ENCODE measurements at regions not wholly inside any gene's neighbourhood (a gene's known extent, or its start where the extent isn't known, plus 50 kb on each side); places are given as distances from the start of the nearest gene placed in this dataset.
"Not testable (repeated sequence)": the region's sequence is repeated elsewhere in the genome, so short reads cannot be mapped to it uniquely, and the experiment has no call there.

- no peak for DNase-seq (ENCODE audit: low read depth, low spot score)
- no peak overlapping the region for H3K4me3 ChIP-seq (ENCODE audit: low read length)
Measured at GRCh38 chr2:239824866-239825704, 200.1 kb downstream of the NDUFA10 start.

DNA sequence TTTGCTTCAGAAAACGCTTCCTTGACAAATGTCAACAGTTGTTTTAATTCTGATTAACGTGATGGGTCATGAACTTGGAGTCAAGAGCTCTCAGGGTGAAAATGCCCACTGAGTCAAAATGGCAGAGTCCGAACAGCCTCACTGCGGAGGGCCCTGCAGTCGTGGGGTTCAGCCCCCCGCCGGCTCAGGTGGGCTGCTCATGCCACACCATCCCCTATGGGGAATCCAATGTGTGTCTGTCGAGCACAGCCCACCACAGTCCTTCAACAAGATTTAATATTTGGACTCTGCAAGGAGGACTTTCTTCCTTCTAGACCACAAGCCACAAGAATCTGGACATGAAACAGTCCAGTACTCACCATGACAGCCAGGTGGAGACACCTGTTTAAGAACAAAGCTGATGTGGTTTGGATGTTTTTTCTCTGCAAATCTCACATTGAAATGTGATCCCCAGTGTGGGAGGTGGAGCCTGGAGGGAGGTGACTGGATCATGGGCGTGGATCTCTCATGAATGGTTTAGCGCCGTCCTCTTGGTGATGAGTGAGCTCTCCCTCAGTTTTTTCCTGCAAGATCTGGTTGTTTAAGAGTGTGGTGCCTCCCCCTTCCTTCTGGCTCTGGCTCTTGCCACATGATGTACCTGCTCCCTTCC, 201.0 kb downstream of the NDUFA10 start:
- peak; percentile 58 for DNase-seq (ENCODE audit: low read depth, low spot score)
- no peak overlapping the region for H3K4me3 ChIP-seq (ENCODE audit: low read length)

DNA sequence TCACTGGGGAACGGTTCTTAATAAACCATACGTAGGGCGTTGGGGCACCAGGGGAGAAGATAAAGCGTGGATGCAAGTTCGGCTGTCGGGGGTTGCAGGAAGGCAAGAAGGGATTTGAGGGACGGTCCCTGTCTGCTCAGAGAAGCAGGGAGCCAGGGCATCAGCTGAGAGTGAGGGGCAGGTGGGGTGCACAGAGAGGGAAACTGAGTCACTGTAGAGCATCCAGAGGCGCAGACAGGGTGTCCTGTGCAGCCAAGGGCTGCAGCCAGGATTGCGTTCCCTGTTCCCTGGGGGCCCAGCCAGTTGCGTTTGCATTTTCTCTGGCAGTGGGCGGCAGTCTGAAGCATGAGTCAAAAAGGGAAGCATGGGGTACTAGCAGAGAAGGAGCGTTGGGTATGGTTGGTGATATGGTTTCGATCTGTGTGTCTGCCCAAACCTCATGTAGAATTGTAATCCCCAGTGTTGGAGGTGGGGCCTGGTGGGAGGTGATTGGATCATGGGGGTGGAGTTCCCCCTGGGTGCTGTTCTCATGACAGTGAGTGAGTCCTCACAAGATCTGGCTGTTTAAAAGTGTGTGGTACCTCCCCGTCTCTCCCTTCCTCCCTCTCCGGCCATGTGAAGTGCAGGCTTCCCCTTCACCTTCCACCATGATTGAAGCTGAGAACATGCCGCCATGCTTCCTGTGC, 202.9 kb downstream of the NDUFA10 start:
- no peak overlapping the region for H3K4me3 ChIP-seq (ENCODE audit: low read length)
- no peak for DNase-seq (ENCODE audit: low read depth, low spot score)

DNA sequence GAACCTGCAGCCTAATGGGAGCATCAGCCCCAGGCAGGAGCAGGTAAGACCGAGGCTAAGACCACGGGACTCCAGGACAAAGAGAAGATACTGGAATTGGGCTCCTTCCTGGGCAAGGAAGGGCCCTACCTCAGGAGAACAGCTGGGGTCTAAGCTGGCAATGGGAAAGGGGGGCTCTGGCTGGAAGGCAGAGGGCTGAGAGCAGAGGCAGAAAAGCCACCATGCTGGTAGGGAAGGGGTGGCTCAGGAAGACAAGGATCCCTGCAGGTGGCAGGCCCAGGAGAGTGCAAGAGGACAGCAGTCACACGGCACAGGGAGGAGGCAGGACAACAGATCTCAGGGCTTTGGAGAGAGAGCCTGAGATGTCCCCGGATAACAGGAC, 203.5 kb downstream of the NDUFA10 start:
- no peak for DNase-seq (ENCODE audit: low read depth, low spot score)
- H3K4me3 ChIP-seq (ENCODE audit: low read length) = no peak overlapping the region

DNA sequence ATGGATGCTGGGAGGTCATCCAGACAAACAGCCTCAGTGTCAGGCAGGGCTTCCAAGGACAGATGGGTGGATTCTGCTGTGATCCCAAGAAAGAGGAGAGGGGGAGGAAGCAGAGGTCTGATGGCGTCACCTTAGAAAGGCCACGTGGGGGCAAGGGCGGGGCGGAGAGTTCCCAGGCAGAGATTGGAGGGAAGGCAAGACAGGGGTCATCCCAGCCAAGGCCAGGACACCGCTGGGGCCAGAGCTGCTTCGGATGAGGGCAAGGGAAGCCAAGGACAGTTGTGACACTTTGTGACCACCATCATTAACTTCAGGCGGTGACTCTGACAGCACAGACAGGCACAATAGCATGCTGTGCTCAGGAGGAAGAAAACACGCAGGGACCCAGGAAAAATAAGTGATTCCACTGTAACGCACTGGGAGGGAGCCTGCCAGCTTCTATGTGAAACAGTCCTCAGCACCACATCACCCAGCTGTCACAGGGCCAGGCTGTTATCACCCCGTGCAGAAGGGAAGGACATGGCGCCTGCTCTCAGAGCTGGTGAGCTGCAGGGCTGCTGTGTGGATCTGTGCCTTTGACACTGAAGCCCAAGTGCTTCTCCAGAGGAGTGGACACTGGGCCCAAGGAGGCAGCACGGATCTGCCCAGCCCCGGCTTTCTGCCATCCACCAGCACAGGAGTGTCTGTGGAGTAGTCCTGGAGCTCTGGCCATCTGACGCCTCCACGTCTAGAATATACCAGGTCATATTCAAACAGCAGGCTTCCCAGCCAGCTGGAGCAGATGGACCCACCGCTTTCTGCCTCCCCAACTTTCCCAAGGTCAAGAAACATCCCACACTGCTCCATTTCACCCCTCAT, 204.1 kb downstream of the NDUFA10 start:
- no peak for DNase-seq (ENCODE audit: low read depth, low spot score)

GRCh38 chr2:239819974-239820555, 205.1 kb downstream of the NDUFA10 start:
- no peak overlapping the region for H3K4me3 ChIP-seq (ENCODE audit: low read length)
- no peak for DNase-seq (ENCODE audit: low read depth, low spot score)

More for the DNA sequence above, 204.1 kb downstream of the NDUFA10 start:
- H3K4me3 ChIP-seq (ENCODE audit: low read length) = no peak overlapping the region

DNA sequence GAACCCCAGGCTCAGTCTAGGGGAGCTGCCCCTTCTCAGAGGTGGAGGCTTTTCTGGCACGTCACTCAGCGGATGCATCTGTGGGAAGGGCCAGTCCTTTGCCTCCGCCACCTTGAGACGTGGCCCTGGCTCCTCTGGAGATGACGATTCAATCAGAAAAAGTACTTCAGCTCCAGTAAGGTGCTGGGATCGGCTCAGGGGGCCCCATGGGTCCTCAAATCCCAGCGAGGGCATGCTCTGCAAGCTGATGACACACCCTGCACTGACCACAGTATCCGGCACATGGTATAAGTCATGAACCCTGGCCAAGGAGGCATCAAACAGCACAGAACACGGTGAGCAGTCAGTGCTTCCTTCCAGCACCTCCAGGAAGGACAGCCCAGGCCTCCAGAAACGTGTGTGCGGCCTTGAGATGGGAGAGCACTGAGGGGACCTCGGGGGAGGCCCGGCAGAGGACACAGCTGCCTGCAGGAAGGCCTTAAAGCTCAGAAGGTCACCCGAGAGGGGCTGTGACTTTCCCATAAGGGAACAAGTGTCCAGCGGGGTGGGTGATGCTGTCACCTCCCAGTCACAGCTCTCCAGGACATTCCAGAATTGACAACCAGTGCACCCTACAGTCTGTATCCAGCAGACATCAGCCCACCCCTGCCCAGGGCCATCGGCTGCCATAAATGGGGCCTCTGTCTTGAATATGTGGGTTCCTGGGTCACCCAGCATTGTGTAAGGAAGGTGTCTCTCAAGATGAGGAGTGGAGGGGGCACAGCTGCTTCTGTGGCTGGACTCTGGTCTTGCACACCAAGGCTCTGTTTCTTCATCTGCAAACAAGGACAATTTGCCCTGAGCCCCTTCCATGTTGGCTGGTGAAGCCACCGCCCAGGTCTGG, 205.8 kb downstream of the NDUFA10 start:
- no peak overlapping the region for H3K4me3 ChIP-seq (ENCODE audit: low read length)
- no peak for DNase-seq (ENCODE audit: low read depth, low spot score)

DNA sequence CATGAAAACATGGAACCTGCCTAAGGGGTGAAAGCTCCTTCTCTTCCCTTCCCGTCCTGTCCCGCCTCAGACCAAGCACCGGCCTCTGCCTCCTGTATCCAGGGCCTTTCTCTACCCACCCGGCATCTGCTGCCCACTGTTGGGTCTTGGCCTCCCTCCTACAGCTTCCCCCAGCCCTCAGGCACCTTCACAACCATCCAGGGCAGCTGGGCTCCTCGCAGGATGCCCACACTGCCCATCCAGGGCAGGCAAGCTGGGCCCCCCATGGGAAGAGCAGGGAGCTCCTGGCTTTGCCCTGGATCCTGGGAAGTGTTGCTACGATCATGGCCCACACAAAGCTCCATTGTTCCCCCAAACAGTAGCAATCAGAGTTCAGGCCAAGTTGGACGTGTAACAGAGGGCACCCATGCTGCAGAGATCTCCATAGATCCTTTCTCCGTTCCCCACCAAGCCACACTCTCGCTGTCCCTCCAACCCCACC, 206.6 kb downstream of the NDUFA10 start:
- no peak overlapping the region for H3K4me3 ChIP-seq (ENCODE audit: low read length)
- DNase-seq (ENCODE audit: low read depth, low spot score) = no peak

DNA sequence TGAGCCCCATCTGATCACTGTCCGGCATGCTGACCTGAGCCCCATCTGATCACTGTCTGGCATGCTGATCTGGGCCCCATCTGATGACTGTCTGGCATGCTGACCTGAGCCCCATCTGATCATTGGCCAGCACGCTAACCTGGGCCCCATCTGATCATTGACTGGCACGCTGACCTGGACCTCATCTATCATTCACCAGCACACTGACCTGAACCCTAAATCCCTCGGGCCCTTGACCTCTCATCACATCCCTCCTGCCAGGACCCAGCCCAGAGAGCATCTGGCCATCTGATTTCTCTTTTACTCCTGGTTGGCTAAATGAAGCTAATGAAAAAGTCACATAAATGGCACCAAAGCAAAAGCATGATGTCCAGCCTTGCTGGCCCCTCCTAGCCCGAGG, 207.1 kb downstream of the NDUFA10 start:
- H3K4me3 ChIP-seq (ENCODE audit: low read length) = no peak overlapping the region
- no peak for DNase-seq (ENCODE audit: low read depth, low spot score)

GRCh38 chr2:239817468-239818031, 207.6 kb downstream of the NDUFA10 start:
- DNase-seq (ENCODE audit: low read depth, low spot score); H3K4me3 ChIP-seq (ENCODE audit: low read length): not testable (repeated sequence)

DNA sequence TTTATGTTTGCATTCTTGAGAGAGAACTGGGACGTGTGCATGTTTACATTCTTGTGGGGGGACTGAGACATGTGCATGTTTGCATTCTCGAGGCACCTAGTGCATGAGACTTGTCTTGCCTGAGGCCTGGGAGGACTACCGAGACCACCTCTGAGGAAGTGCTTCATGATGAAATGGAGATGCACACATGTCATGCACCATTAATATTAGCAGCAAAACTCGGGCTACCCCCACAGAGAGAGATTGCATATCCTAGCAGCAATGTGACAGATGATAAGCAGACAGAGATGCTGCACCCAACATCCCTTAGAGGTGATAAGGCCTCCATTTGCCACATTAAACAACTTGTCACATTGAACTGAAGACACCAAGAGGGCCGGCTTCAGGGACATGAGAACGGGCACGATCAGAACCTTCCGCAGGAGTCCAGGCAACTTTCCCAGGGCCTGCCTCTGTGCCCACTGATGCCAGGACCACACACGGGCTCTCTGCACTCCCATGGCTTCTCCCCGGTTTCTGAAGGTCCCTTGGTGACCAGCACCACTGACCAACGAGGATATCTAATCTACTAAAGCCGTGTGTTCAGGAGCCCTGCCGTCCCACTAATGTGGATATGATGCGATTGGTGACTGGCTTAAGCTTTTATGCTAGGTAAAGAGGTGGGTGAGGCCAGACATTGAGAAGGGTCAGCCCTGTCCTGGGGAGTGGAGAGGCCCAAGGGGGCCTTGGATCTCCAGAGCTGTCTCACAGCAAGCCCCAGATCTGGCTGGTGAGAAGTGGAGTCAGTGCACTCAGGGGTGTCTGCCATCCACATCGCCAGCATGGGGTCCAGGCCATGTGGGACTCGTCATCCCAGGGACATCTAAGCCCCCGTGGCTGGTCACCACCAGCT, 208.3 kb downstream of the NDUFA10 start:
- DNase-seq (ENCODE audit: low read depth, low spot score) = no peak
- no peak overlapping the region for H3K4me3 ChIP-seq (ENCODE audit: low read length)

DNA sequence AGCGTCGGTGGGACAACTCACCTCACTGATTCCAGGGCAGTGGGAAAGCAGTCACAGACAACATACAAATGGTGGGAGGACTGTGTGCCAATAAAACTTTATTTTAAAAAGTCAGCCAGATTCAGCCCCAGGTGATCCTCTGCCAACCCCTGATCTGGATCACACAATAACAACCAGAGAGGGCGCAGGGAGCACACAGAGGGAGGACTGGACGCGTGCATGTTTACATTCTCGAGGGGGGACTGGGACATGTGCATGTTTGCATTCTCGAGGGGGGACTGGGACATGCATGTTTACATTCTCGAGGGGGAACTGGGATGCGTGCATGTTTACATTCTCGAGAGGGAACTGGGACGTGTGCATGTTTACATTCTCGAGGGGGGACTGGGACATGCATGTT, 209.5 kb downstream of the NDUFA10 start:
- DNase-seq (ENCODE audit: low read depth, low spot score) = no peak
- no peak overlapping the region for H3K4me3 ChIP-seq (ENCODE audit: low read length)

- no peak for DNase-seq (ENCODE audit: low read depth, low spot score)
- H3K4me3 ChIP-seq (ENCODE audit: low read length) = no peak overlapping the region
Measured at GRCh38 chr2:239814861-239815601, 210.1 kb downstream of the NDUFA10 start.

- no peak for DNase-seq (ENCODE audit: low read depth, low spot score)
- H3K4me3 ChIP-seq (ENCODE audit: low read length) = no peak overlapping the region
Measured at GRCh38 chr2:239814116-239814860, 210.9 kb downstream of the NDUFA10 start.

Data from Jurkat, Clone E6-1 (cell line).